Sigmoid colon (tissue), 6 donors: ENCODE measurements at regions not wholly inside any gene's neighbourhood (a gene's known extent, or its start where the extent isn't known, plus 50 kb on each side); places are given as distances from the start of the nearest gene placed in this dataset.

Experiments used
- DNase-seq: peaks from one replicate; pipeline ENCODE4 v3.0.0-alpha.2; 2019
- H3K27ac ChIP-seq, 4 donors: fragments of 200-600 bp; sonication (generic); one replicate each; pipeline ENCODE4 v1.5.1; 2016 to 2019; ENCODE audit warnings: mild to moderate bottlenecking in 1 of 4
- H3K27me3 ChIP-seq, 3 donors: fragments of 200-600 bp; sonication (generic); one replicate each; pipeline ENCODE4 v1.5.1; 2019; ENCODE audit warnings: mild to moderate bottlenecking in 1 of 3
- H3K36me3 ChIP-seq, 4 donors: fragments of 200-600 bp; sonication (generic); one replicate each; pipeline ENCODE4 v1.5.1; 2016 to 2019
- H3K4me1 ChIP-seq, 4 donors: fragments of 200-600 bp; sonication (generic); one replicate each; pipeline ENCODE4 v1.5.1; 2017 to 2019
- H3K4me3 ChIP-seq, 4 donors: fragments of 200-600 bp; sonication (generic); one replicate each; pipeline ENCODE4 v1.5.1; 2017 to 2019; ENCODE audit warnings: mild to moderate bottlenecking in 2 of 4, moderate library complexity in 1 of 4
- H3K9me3 ChIP-seq, 4 donors: fragments of 200-600 bp in 3 of 4; sonication (generic) in 3 of 4; one replicate each; pipeline versions ENCODE4 v1.5.1 to v1.6.1; 2013 to 2019
- CTCF ChIP-seq, 4 experiments: fragments of 450-650 bp in 3 of 4; fragments of 200-600 bp in 1 of 4; IDR thresholded peaks; one replicate each; pipeline ENCODE4 v1.5.1; 2016 to 2019; ENCODE audit warnings: antibody characterized with exemption in 4 of 4, mild to moderate bottlenecking in 3 of 4, moderate library complexity in 2 of 4
- EP300 ChIP-seq, 4 donors: sonication (generic); formaldehyde crosslinking; IDR thresholded peaks; one replicate each; pipeline ENCODE4 v1.6.1; 2017; ENCODE audit warnings: antibody characterized with exemption in 4 of 4
- POLR2A ChIP-seq, 2 donors: fragments of 450-650 bp; IDR thresholded peaks; one replicate each; pipeline ENCODE4 v1.6.1; 2016; ENCODE audit warnings: antibody characterized with exemption in 2 of 2, mild to moderate bottlenecking in 2 of 2, moderate library complexity in 2 of 2
- POLR2AphosphoS5 ChIP-seq, 4 donors: sonication (generic); formaldehyde crosslinking; IDR thresholded peaks; one replicate each; pipeline ENCODE4 v1.6.1; 2017; ENCODE audit warnings: antibody characterized with exemption in 4 of 4
- WGBS, 2 donors: extraction: QIAGEN DNeasy Blood & Tissue Kit; methylation state at CpG; one replicate each; pipeline ENCODE4 v1.1.7; 2013; 5-methylcytosine and 5-hydroxymethylcytosine counted together
- intact Hi-C: fragments of 100-400 bp; cut with DNase I; formaldehyde crosslinking; loops from one replicate; pipeline ENCODE4 v1.15.1; 2023
- donor health status: healthy with polysubstance abuse.
- donor health status: healthy.

GRCh38 chr10:130547368-130547767 is 411.2 kb downstream of the GLRX3 start:
- DNase-seq, result no peak
- no peak overlapping the region for H3K27ac ChIP-seq
- intact Hi-C loops, result no loop called here
- no peak for TF ChIP-seq POLR2A (IDR thresholded peaks at IDR 0.05)
- TF ChIP-seq POLR2AphosphoS5 (IDR thresholded peaks at IDR 0.05), result no peak
- H3K4me3 ChIP-seq, result no peak overlapping the region
- no peaks in the 10 kb centered on the region for H3K9me3 ChIP-seq
- H3K4me1 ChIP-seq, result no peaks in the 10 kb centered on the region
- no peaks in the 10 kb centered on the region for H3K36me3 ChIP-seq
- WGBS, 2 donors, result 59 to 66% methylated on average over 4 of the region's 4 CpGs
- H3K27me3 ChIP-seq, result peaks cover 0 to 31% (median 0%) of the 10 kb centered on the region in 3 donors

DNA sequence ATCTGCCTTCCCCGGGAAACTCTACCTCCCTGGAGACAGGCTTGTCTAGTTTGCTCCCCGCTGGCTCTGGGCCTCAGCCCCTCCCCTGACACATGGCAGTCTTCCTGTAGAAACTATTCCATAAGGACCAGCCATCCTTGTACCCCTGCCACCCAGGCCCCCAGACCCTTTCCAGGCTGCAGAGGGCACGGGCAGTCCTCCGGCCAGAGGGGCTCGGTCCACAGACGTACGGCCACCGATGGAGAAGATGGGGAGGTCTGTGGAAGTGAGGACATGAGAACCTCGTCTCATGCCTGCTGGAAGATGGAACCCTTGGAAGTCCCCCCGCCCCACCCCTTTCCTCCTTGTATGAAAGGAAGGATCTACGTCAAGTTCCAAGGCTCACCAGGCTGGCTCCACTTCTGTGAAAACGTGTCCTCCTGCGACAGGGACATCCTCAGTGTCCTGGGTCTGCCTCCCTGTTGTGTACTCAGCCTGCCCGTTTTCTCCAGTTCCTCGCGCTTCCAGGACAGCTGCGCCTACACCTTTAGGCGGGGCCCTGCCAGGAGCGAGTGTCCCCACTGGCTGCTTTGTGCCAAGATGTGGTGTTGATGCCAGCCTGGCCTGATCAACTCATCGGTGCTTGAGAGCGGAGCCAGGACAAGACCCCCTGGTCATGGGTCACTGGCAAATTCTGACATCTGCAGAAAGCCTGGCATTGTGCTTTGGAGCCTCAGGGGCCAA is 414.9 kb downstream of the GLRX3 start:
- TF ChIP-seq POLR2AphosphoS5 (IDR thresholded peaks at IDR 0.05), result no peak
- no peak for TF ChIP-seq CTCF (IDR thresholded peaks at IDR 0.05)
- no peak for TF ChIP-seq EP300 (IDR thresholded peaks at IDR 0.05)
- no peak for TF ChIP-seq POLR2A (IDR thresholded peaks at IDR 0.05)
- intact Hi-C loops, result no loop called here
- Histone ChIP-seq H3K9me3 (no peaks in the 10 kb centered on the region), H3K27me3 (peaks cover 0 to 16% (median 0%) of the 10 kb centered on the region in 3 donors), H3K4me3 (no peak overlapping the region), H3K4me1 (no peaks in the 10 kb centered on the region), H3K36me3 (no peaks in the 10 kb centered on the region), H3K27ac (no peak overlapping the region)
- WGBS, 2 donors, result 85 to 88% methylated on average over 21 of the region's 21 CpGs
- DNase-seq, result no peak

GRCh38 chr10:130551676-130552075 is 415.5 kb downstream of the GLRX3 start:
- H3K36me3 ChIP-seq, result no peaks in the 10 kb centered on the region
- WGBS, 2 donors, result 91 to 93% methylated on average over 7 of the region's 7 CpGs
- H3K27ac ChIP-seq, result no peak overlapping the region
- intact Hi-C loops, result no loop called here
- no peak overlapping the region for H3K4me3 ChIP-seq
- H3K4me1 ChIP-seq, result no peaks in the 10 kb centered on the region
- no peak for TF ChIP-seq CTCF (IDR thresholded peaks at IDR 0.05)
- TF ChIP-seq POLR2AphosphoS5 (IDR thresholded peaks at IDR 0.05), result no peak
- no peak for TF ChIP-seq EP300 (IDR thresholded peaks at IDR 0.05)
- TF ChIP-seq POLR2A (IDR thresholded peaks at IDR 0.05), result no peak
- H3K9me3 ChIP-seq, result no peaks in the 10 kb centered on the region
- peaks cover 0 to 15% (median 0%) of the 10 kb centered on the region in 3 donors for H3K27me3 ChIP-seq
- DNase-seq, result no peak

DNA sequence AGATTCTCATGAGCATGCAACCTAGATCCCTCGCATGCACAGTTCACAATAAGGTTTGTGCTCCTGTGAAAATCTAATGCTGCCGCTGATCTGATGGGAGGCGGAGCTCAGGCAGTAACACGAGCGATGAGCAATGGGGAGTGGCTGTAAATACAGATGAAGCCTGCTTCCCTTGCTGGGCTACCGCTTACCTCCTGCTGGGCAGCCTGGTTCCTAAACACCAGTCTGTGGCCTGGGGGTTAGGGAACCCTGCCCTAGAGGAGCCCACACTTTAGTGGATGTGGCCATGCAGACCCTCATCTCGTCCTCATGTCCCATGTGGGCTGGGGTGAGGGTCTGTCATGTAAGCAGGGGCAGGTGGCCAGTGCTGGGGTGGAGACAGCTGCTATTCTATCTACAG is 417.6 kb downstream of the GLRX3 start:
- H3K9me3 ChIP-seq, result no peaks in the 10 kb centered on the region
- 41 to 58% methylated on average over 7 of the region's 7 CpGs for WGBS, 2 donors
- peaks cover 0 to 4% (median 0%) of the 10 kb centered on the region in 3 donors for H3K27me3 ChIP-seq
- H3K27ac ChIP-seq, result no peak overlapping the region
- no peak overlapping the region for H3K4me3 ChIP-seq
- H3K36me3 ChIP-seq, result no peaks in the 10 kb centered on the region
- intact Hi-C loops, result no loop called here
- TF ChIP-seq POLR2A (IDR thresholded peaks at IDR 0.05) (no peak), EP300 (IDR thresholded peaks at IDR 0.05) (no peak)
- no peaks in the 10 kb centered on the region for H3K4me1 ChIP-seq
- DNase-seq, result no peak

DNA sequence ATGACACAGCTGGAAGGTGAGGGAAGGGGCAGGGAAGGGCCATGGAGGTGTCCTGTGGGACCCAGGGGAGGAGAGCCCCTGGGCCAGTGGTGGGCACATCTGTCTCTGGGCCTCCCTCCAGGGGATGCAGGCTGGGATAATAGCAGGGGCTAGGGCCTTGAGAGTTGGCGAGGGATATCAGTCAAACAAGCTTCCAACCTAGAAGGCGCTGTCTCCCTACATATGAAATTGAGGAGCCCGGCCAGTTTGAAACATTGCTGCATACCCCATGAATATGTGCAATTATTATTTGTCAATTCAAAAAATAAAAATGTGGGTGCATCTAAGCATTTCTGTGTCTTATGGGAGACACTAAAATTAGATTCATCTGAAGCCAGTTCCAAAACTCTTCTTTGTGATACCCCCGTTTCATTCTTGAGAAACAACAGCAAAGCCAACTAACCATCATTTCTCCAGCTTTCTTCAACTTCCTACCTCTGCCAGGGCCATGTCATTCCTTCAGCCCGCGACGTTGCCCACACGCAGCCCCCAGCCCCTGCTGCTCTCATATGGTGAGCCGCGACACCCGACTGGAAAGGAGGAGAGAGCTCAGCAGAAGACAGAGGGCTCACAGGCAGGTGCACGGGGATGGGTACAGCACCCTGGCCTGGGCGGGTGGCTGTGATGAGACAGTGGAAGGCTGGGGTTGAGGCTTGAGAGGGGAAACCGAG is 418.7 kb downstream of the GLRX3 start:
- no peak overlapping the region for H3K27ac ChIP-seq
- no peaks in the 10 kb centered on the region for H3K36me3 ChIP-seq
- intact Hi-C loops, result no loop called here
- 86 to 87% methylated on average over 14 of the region's 14 CpGs for WGBS, 2 donors
- H3K4me3 ChIP-seq, result no peak overlapping the region
- no peaks in the 10 kb centered on the region for H3K4me1 ChIP-seq
- peaks cover 0 to 4% (median 0%) of the 10 kb centered on the region in 3 donors for H3K27me3 ChIP-seq
- no peaks in the 10 kb centered on the region for H3K9me3 ChIP-seq
- no peak for DNase-seq
- no peak for TF ChIP-seq POLR2A (IDR thresholded peaks at IDR 0.05)
- no peak for TF ChIP-seq CTCF (IDR thresholded peaks at IDR 0.05)
- no peak for TF ChIP-seq POLR2AphosphoS5 (IDR thresholded peaks at IDR 0.05)
- no peak for TF ChIP-seq EP300 (IDR thresholded peaks at IDR 0.05)
